Esophagus muscularis mucosa (tissue), 4 donors: ENCODE measurements at regions not wholly inside any gene's neighbourhood (a gene's known extent, or its start where the extent isn't known, plus 50 kb on each side); places are given as distances from the start of the nearest gene placed in this dataset.

Source experiments
- DNase-seq: peaks from one replicate; pipeline ENCODE4 v3.0.0-alpha.2; 2017; ENCODE audit errors: extremely low spot score
- H3K27ac ChIP-seq, 4 donors: fragments of 200-600 bp; sonication (generic); replicated peaks in 1 of 4; 1 replicate in 3 of 4; 2 replicates in 1 of 4; pipeline ENCODE4 v1.5.1; 2016 to 2019; ENCODE audit warnings: mild to moderate bottlenecking in 1 of 4
- H3K27me3 ChIP-seq, 4 donors: fragments of 200-600 bp; sonication (generic); one replicate each; pipeline versions ENCODE4 v1.5.1 to v1.6.0; 2016 to 2019
- H3K36me3 ChIP-seq, 4 donors: fragments of 200-600 bp; sonication (generic); one replicate each; pipeline ENCODE4 v1.5.1; 2016 to 2019
- H3K4me1 ChIP-seq, 4 donors: fragments of 200-600 bp; sonication (generic); one replicate each; pipeline ENCODE4 v1.5.1; 2016 to 2019
- H3K4me3 ChIP-seq, 4 donors: fragments of 200-600 bp; sonication (generic); 1 replicate in 2 of 4; 2 replicates in 2 of 4; pipeline ENCODE4 v1.5.1; 2016 to 2019; ENCODE audit warnings: mild to moderate bottlenecking in 4 of 4, moderate library complexity in 1 of 4
- H3K9me3 ChIP-seq, 4 donors: fragments of 200-600 bp; sonication (generic); 1 replicate in 3 of 4; 2 replicates in 1 of 4; pipeline ENCODE4 v1.5.1; 2016 to 2019
- EP300 ChIP-seq: sonication (generic); formaldehyde crosslinking; IDR thresholded peaks from one replicate; pipeline ENCODE4 v1.6.1; 2017; ENCODE audit warnings: antibody characterized with exemption
- POLR2A ChIP-seq: fragments of 450-650 bp; IDR thresholded peaks from one replicate; pipeline ENCODE4 v1.6.1; 2017; ENCODE audit warnings: antibody characterized with exemption, moderate library complexity, mild to moderate bottlenecking, low read depth
- POLR2AphosphoS5 ChIP-seq, 2 donors: sonication (generic); formaldehyde crosslinking; IDR thresholded peaks; one replicate each; pipeline ENCODE4 v1.6.1; 2017; ENCODE audit warnings: antibody characterized with exemption in 2 of 2
- WGBS: methylation state at CpG from one replicate; pipeline ENCODE4 v1.1.5; 2018; 5-methylcytosine and 5-hydroxymethylcytosine counted together
- intact Hi-C: fragments of 100-400 bp; cut with DNase I; formaldehyde crosslinking; loops from one replicate; pipeline ENCODE4 v1.15.1; 2023
- TF ChIP-seq, protein P1 (sequence below), 3 experiments: fragments of 200-600 bp in 2 of 3; fragments of 450-650 bp in 1 of 3; sonication (generic) in 2 of 3; IDR thresholded peaks; one replicate each; pipeline ENCODE4 v1.5.1; 2017 to 2019; ENCODE audit warnings: antibody characterized with exemption in 3 of 3, mild to moderate bottlenecking in 2 of 3, moderate library complexity in 1 of 3

- Histone ChIP-seq H3K36me3 (peaks cover 0 to 15% (median 0%) of the 10 kb centered on the region in 4 donors), H3K27me3 (no peaks in the 10 kb centered on the region), H3K9me3 (no peaks in the 10 kb centered on the region), H3K4me3 (no peak overlapping the region), H3K27ac (no peak overlapping the region), H3K4me1 (no peaks in the 10 kb centered on the region)
- intact Hi-C loops, result loop anchor here (10.0 kb wide), 1 partner anchor 476 kb away; no protein-coding TSS in a partner anchor
- DNase-seq, result no peak
- no peak for TF ChIP-seq EP300
- TF ChIP-seq POLR2A, result no peak
- TF ChIP-seq POLR2AphosphoS5 (IDR thresholded peaks at IDR 0.05), result no peak
- TF ChIP-seq, protein P1, sequence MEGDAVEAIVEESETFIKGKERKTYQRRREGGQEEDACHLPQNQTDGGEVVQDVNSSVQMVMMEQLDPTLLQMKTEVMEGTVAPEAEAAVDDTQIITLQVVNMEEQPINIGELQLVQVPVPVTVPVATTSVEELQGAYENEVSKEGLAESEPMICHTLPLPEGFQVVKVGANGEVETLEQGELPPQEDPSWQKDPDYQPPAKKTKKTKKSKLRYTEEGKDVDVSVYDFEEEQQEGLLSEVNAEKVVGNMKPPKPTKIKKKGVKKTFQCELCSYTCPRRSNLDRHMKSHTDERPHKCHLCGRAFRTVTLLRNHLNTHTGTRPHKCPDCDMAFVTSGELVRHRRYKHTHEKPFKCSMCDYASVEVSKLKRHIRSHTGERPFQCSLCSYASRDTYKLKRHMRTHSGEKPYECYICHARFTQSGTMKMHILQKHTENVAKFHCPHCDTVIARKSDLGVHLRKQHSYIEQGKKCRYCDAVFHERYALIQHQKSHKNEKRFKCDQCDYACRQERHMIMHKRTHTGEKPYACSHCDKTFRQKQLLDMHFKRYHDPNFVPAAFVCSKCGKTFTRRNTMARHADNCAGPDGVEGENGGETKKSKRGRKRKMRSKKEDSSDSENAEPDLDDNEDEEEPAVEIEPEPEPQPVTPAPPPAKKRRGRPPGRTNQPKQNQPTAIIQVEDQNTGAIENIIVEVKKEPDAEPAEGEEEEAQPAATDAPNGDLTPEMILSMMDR (IDR thresholded peaks at IDR 0.05), result no peak
- 95% methylated on average over 4 of the region's 4 CpGs for WGBS
These were observed 87.5 kb downstream of the BLID start for GRCh38 chr11:122028545-122028944.

DNA sequence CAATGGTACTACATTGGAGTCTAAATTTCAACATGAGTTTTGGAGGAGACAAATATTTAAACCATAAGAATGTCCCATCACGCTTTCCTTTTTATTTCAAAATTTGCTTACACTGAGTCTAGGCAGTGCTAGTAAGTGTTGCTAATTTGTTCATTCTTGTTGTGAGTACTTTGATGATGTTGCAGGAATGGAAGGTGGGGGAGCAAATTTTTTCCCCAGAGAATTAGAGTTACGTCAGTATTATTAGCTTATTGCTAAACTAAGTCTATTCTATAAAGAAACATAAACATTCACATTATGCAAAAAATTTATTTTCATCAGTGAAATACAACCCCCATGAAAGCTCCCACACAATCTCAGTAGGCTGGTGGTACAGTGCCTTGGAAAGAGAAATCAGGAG lies 88.0 kb downstream of the BLID start:
- Histone ChIP-seq H3K9me3 (no peaks in the 10 kb centered on the region), H3K4me1 (no peaks in the 10 kb centered on the region), H3K36me3 (peaks cover 0 to 13% (median 0%) of the 10 kb centered on the region in 4 donors), H3K4me3 (no peak overlapping the region), H3K27ac (no peak overlapping the region), H3K27me3 (no peaks in the 10 kb centered on the region)
- intact Hi-C loops, result loop anchor here (10.0 kb wide), 1 partner anchor 477 kb away; no protein-coding TSS in a partner anchor
- TF ChIP-seq POLR2A, result no peak
- no peak for TF ChIP-seq POLR2AphosphoS5 (IDR thresholded peaks at IDR 0.05)
- TF ChIP-seq EP300, result no peak
- TF ChIP-seq, protein P1 (IDR thresholded peaks at IDR 0.05), result no peak
- no peak for DNase-seq
- WGBS, result 95% methylated on average over 2 of the region's 2 CpGs

DNA sequence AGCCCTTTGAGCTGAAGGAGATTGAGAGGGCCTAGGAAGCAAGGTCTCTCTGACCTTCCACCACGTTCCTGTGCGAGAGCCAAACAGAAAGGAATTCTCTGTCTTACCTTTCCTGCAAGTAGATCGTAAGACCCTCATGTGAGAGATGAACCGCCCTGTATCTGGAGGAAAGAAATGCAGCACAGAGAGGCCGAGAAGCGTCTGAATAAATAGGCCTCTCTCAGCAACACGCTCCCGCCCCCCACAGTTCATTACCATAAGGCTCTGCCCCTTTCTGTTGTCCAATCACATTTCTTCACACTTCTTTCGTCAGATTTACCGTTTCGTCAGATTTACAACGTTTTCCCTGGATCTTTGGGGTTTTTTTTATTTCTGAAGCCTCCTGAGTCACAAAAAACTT lies 90.3 kb downstream of the BLID start:
- no peaks in the 10 kb centered on the region for H3K4me1 ChIP-seq
- H3K4me3 ChIP-seq, result no peak overlapping the region
- H3K27ac ChIP-seq, result no peak overlapping the region
- H3K27me3 ChIP-seq, result no peaks in the 10 kb centered on the region
- DNase-seq, result no peak
- H3K36me3 ChIP-seq, result peaks cover 0 to 11% (median 0%) of the 10 kb centered on the region in 4 donors
- WGBS, result 95% methylated on average over 12 of the region's 12 CpGs
- no peaks in the 10 kb centered on the region for H3K9me3 ChIP-seq
- intact Hi-C loops, result loop anchor here (10.0 kb wide), 1 partner anchor 479 kb away; no protein-coding TSS in a partner anchor
- TF ChIP-seq EP300 (no peak), POLR2A (no peak), POLR2AphosphoS5 (IDR thresholded peaks at IDR 0.05) (no peak)
- TF ChIP-seq, protein P1 (IDR thresholded peaks at IDR 0.05), result no peak

GRCh38 chr11:122024278-122024677 lies 91.7 kb downstream of the BLID start:
- no peak overlapping the region for H3K27ac ChIP-seq
- no peak overlapping the region for H3K4me3 ChIP-seq
- DNase-seq, result no peak
- TF ChIP-seq, protein P1 (IDR thresholded peaks at IDR 0.05), result no peak
- H3K4me1 ChIP-seq, result peaks cover 0 to 3% (median 0%) of the 10 kb centered on the region in 4 donors
- intact Hi-C loops, result loop anchor here (5.0 to 10.0 kb wide), 4 partner anchors 78 to 481 kb away; no protein-coding TSS in a partner anchor
- peaks cover 0 to 11% (median 0%) of the 10 kb centered on the region in 4 donors for H3K36me3 ChIP-seq
- 72% methylated on average over 3 of the region's 3 CpGs for WGBS
- H3K27me3 ChIP-seq, result no peaks in the 10 kb centered on the region
- no peaks in the 10 kb centered on the region for H3K9me3 ChIP-seq
